PFSK-1 (cell line): ENCODE measurements at regions not wholly inside any gene's neighbourhood (a gene's known extent, or its start where the extent isn't known, plus 50 kb on each side); places are given as distances from the start of the nearest gene placed in this dataset.

Experiments
- POLR2AphosphoS5 ChIP-seq: IDR thresholded peaks from 2 replicates; pipeline ENCODE4 v1.6.1; 2012; ENCODE audit warnings: low read depth, mild to moderate bottlenecking, control low read depth, low read length, moderate library complexity
- TAF1 ChIP-seq: IDR thresholded peaks from 2 replicates; pipeline ENCODE4 v1.6.1; 2012; ENCODE audit warnings: low read length, control low read depth, borderline replicate concordance; ENCODE audit not compliant: insufficient read depth

GRCh38 chr4:123628288-123628687, 231.7 kb downstream of the SPRY1 start:
- TF ChIP-seq POLR2AphosphoS5, result no peak
- TF ChIP-seq TAF1, result no peak
